H7 (cell line): ENCODE measurements at regions not wholly inside any gene's neighbourhood (a gene's known extent, or its start where the extent isn't known, plus 50 kb on each side); places are given as distances from the start of the nearest gene placed in this dataset.

Experiments used
- DNase-seq: peaks from one replicate; pipeline ENCODE4 v3.0.0; 2012
- H3K27me3 ChIP-seq: 2 replicates; pipeline ENCODE4 v1.6.0; 2011; ENCODE audit warnings: mild to moderate bottlenecking, low read length; ENCODE audit not compliant: control insufficient read depth, insufficient read depth
- H3K36me3 ChIP-seq: replicated peaks from 2 replicates; pipeline ENCODE4 v1.5.1; 2011; ENCODE audit warnings: low read length; ENCODE audit not compliant: control insufficient read depth, insufficient read depth
- H3K4me3 ChIP-seq: 2 replicates; pipeline ENCODE4 v1.5.1; 2011; ENCODE audit warnings: low read depth, mild to moderate bottlenecking, control low read depth, low read length, moderate library complexity; ENCODE audit not compliant: insufficient read depth

GRCh38 chr2:109998-110397, 63.7 kb upstream of the FAM110C start:
- no peaks in the 10 kb centered on the region for H3K36me3 ChIP-seq
- H3K27me3 ChIP-seq, result no peaks in the 10 kb centered on the region
- H3K4me3 ChIP-seq, result no peak overlapping the region
- no peak for DNase-seq

GRCh38 chr2:108920-109809, 62.9 kb upstream of the FAM110C start:
- H3K36me3 ChIP-seq, result no peaks in the 10 kb centered on the region
- no peaks in the 10 kb centered on the region for H3K27me3 ChIP-seq
- DNase-seq, result no peak
- no peak overlapping the region for H3K4me3 ChIP-seq

GRCh38 chr2:101016-101415, 54.7 kb upstream of the FAM110C start:
- Histone ChIP-seq H3K27me3 (no peaks in the 10 kb centered on the region), H3K4me3 (no peak overlapping the region), H3K36me3 (no peaks in the 10 kb centered on the region)
- no peak for DNase-seq
